NCI-H2196 treated with DMSO at 0.1 percent for 48 hours (cell line): ENCODE measurements at regions not wholly inside any gene's neighbourhood (a gene's known extent, or its start where the extent isn't known, plus 50 kb on each side); places are given as distances from the start of the nearest gene placed in this dataset.
"Not testable (repeated sequence)": the region's sequence is repeated elsewhere in the genome, so short reads cannot be mapped to it uniquely, and the experiment has no call there.

ENCODE experiments used
- DNase-seq: peaks from one replicate; lab custom pipeline; 2025; ENCODE audit not compliant: unreplicated experiment; lab: John Stamatoyannopoulos, UW

- no peak for DNase-seq
Measured at GRCh38 chr4:132085105-132085504, 1064.0 kb upstream of the PCDH10 start.

GRCh38 chr4:132094017-132094416 is 1055.1 kb upstream of the PCDH10 start:
- DNase-seq = no peak

DNA sequence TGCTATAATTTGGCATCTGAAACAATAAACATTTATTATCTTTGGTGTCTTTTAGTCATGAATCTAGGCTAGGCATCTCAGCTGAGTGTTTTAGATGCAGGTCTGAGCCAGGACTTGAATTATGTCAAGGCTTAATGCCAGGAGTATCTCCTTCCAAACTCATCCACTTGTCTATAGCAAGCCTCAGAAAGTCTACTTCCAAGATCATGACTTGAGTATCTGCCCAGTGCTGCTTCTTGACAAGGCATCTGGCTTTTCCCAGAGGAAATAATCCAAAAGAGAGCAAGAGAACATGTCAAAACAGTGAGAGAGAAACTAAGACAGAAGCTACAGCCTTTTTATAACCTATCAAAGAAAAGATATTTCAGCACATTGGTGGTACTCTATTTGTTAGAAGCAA is 1052.1 kb upstream of the PCDH10 start:
- DNase-seq = no peak

DNA sequence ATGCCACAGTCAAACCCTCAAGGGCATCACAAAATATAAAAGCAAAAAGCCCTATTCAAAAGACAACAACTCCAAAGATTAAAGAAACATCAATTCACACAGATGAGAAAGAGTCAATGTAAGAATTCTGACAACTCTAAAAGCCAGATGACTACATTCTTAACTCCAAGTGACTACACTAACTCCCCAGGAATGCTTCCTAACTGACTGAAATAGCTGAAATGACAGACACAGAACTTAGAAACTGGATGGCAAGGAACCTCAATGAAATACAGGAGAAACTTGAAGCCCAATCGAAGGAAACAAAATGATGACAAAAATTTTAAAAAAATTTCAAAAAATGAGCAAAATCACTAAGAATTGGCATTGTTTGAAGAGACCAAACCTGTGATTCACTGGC is 1047.6 kb upstream of the PCDH10 start:
- DNase-seq = no peak

DNA sequence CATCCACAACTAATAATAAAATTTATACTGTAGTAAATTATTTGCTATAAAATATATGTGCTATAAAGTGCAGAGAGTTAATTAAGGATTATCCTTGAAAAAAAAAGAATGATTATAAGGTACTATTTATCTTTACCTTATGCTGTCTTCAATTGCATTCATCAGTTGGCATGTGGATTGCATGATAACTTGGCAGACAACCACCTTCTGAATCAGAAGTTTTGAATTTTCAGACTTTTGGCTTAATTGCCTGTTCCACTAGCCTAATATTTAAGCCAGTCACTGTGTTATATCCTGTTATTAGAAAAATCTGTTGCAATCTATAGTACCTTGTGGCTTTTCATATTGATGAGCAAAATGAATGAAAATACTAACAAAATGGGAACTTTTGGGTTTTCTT is 1040.3 kb upstream of the PCDH10 start:
- no peak for DNase-seq

GRCh38 chr4:132114885-132115284 is 1034.2 kb upstream of the PCDH10 start:
- DNase-seq = no peak

GRCh38 chr4:132122741-132123140 is 1026.4 kb upstream of the PCDH10 start:
- not testable (repeated sequence) for DNase-seq

GRCh38 chr4:132123870-132124623 is 1025.0 kb upstream of the PCDH10 start:
- no peak for DNase-seq

- DNase-seq = no peak
Measured at GRCh38 chr4:132124624-132124974, 1024.5 kb upstream of the PCDH10 start.

DNA sequence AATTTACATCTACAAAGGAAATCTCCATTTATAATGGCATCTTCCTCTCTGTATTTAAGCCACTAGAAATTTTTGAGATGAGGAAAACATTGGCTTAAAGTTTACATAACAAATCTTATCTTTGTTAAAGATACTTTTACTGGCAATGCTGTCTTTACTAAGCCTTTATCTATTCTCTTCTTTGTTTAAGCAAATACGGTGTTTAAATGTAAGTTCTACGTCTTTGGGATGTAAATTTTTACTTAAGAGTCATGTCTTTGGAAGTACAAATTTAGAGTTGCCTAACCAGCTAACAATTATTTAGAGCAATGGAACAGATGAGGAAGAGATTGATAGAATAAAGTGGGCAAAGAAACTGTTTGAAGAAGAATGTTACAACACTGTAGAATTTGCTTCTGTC is 1024.0 kb upstream of the PCDH10 start:
- no peak for DNase-seq

DNA sequence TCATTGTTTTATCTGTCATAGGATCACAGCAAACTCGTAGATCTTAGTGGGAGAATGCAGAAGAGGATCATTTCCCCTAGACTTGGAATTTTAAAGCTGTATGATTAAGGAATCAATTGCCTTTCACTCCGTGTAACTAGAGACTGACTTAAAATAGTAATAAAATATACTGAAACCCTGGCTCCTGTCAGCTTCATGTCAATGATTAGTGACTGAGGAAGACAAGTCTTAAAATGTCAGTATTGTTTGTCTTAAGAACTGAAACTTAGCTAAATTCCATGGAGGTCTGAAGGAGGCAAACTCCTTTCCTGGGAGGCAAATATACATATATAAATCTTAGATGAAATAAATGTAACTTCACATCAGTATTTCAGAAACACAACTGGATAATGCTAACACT is 1016.7 kb upstream of the PCDH10 start:
- no peak for DNase-seq

DNA sequence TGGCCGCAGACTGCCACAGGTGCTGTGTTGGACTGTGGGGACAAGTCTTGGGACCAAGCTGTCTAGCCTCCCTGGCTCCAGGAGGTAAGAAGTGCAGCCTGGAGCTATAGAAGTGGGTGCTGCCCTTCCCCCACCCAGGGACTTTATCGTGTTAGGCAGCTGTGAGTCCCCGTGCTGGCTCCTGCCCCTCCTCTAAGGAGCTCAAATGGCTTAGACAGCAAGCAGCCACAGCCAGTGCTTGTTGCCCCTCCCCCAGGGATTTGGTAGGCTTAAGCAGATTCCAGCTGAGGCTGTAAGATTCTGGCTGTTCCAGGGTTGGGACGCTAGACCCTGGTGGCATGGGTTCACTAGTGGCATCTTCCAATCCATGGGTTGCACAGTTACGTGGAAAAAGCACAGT is 979.4 kb upstream of the PCDH10 start:
- no peak for DNase-seq

GRCh38 chr4:132180020-132180427 is 969.1 kb upstream of the PCDH10 start:
- no peak for DNase-seq

DNA sequence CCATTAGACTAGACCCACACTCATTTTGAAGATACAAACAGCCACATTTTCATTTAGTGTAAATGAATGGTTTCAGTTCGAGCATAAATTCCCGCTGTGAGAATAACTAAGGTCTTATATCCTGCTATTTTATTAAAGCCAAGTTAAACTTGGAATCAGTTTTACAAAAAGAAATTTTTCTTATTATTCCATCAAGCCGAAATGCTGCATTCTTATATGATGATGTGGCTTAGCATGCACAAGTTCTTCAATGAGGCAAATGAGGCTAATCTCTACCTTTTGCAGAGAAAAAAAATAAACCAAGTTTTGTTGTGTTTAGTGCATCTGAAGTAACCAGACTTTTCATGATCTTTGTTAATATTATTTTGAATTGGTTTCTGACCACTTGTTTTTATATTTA is 953.9 kb upstream of the PCDH10 start:
- no peak for DNase-seq

- DNase-seq = no peak
Measured at GRCh38 chr4:132203618-132204017, 945.5 kb upstream of the PCDH10 start.

DNA sequence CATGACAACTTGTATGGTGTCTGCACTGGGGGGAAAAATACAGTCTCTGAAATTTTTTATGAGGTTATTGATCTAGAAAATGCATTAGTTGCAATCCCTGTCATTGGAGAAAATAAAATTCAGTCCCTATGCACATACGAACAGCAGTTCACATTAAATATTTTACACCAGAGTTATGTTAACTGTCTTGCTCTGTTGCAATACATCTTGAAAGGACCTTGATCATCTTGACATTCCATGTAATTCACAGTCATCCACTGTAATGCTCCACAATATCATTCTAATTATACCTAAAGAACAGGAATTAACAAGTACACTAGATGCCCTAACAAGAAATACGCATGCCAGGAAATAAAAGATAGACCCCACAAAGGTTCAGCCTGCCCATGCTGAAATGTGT is 934.6 kb upstream of the PCDH10 start:
- no peak for DNase-seq

DNA sequence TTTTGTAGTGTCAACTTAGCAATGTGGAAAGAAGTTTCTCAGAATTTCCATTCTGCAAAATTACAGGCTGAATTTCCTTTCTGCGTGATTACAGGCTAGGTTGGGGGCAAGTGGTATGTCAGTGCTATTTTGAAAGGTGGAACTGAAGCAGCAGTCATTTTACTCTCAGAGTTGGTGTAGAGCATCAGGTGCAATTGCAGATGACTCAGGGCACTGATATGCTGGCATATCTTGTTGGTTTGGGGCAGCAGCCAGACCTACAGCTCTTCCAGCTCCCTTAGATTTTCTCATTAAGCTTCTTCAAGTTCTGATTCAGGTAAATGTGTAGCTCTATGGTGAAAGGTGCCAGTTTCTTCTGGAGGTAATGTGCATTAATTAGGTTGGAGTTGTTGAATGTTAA is 930.7 kb upstream of the PCDH10 start:
- DNase-seq = no peak

GRCh38 chr4:132227151-132227856 is 921.8 kb upstream of the PCDH10 start:
- no peak for DNase-seq

DNA sequence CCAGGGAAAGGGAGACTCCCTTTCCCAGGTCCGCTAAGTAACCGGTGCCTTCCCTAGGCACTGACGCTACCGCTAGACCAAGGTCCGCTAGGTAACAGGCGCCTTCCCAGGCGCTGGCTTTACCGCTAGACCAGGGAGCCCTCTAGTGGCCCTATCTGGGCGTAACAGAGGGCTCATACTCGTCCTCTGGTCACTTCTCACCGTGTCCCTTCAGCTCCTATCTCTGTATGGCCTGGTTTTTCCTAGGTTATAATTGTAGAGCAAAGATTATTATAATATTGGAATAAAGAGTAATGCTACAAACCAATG is 921.3 kb upstream of the PCDH10 start:
- DNase-seq = peak; percentile 10

DNA sequence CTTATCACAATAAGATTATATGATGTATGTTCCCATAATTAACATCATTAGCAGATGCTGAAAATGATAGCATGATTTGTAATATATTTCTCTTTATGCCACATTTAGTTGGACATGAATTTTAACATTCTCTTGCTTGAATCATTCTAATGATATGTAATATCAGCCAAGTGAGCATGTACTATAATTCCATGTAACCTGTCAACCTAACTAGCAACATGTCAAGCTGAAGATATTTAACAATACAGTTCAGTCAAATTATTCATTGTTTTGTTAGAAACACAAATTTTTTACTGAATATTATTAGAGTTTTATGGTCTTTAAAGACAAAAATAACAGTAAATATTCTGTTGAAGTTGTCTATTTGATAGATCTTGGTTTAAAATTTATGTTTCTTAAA is 920.4 kb upstream of the PCDH10 start:
- DNase-seq = no peak

DNA sequence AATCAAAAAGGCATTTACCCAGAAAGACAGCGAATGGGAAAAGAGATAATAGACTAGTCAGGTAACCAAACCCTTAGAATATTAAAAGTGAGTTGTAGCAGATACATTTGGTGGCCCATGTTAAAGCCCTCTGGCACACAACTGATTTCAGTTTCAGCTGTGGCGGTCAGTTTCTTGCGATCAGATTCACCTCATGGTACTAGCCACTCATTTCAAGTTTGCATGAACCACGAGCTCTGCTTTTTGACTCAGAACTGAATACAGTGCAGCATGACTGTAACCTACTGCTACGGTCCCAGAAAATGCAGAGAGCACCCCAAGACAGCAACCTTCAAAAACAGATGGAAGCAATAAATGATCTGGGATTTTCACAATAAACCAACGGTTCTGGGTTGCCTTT is 919.1 kb upstream of the PCDH10 start:
- no peak for DNase-seq

DNA sequence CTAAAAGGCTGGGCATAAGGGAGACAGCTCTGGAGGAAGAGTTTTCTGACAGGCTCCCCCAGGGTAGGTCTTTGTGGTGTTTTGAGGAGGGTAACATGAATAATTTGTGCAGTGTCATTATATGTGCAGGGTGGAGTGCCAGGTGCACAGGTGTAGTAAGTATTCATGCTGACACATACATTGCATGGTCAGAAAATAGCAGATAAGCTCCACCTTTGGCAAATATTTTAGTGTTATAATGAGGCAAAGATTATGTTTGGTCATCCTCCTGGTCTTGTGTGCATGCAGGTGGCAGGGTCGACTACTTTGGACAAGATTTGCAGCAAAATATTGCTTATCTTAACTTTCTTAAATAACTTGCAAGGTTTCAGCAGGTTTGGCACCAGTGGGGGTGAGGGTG is 910.4 kb upstream of the PCDH10 start:
- no peak for DNase-seq

- no peak for DNase-seq
Measured at GRCh38 chr4:132240081-132240480, 909.0 kb upstream of the PCDH10 start.
